Endothelial cell of umbilical vein (primary cell): ENCODE measurements at regions not wholly inside any gene's neighbourhood (a gene's known extent, or its start where the extent isn't known, plus 50 kb on each side); places are given as distances from the start of the nearest gene placed in this dataset.

Experiments
- BruUV-seq: library from RNA; stranded (reverse); fragments of 400-500 nt; replicated peaks from 2 replicates; lab custom pipeline; 2021; lab: Mats Ljungman, UMichigan
- CTCF ChIA-PET: fragments of 300-600, 350-600 bp; sonication (Branson Sonifier 250); formaldehyde crosslinking; loops from one replicate; lab custom pipeline; 2021; ENCODE audit warnings: antibody characterized with exemption, inconsistent platforms; lab: Charles Lee
- POLR2A ChIA-PET: fragments of 300-600, 350-600 bp; sonication (Branson Sonifier 250); formaldehyde crosslinking; loops from one replicate; lab custom pipeline; 2021; ENCODE audit warnings: antibody characterized with exemption, inconsistent platforms; lab: Charles Lee
- DNase-seq: peaks from one replicate; pipeline ENCODE4 v3.0.0-alpha.2; 2011; ENCODE audit warnings: low read depth, low spot score
- FAIRE-seq: peaks from 2 replicates; lab custom pipeline; 2011; peaks lifted over from hg19 to GRCh38; lab: Jason Lieb, UNC
- H2AFZ ChIP-seq: 2 replicates; pipeline ENCODE4 v1.6.0; 2012; ENCODE audit warnings: low read depth, low read length, control low read depth, inconsistent platforms
- H3K27ac ChIP-seq: 2 replicates; pipeline ENCODE4 v1.5.1; 2011; ENCODE audit warnings: low read depth, mild to moderate bottlenecking, control low read depth, low read length, moderate library complexity; ENCODE audit not compliant: insufficient read depth
- H3K27me3 ChIP-seq, 2 experiments: 2 replicates each; pipeline versions ENCODE4 v1.6.0 to v1.6.1; 2011; ENCODE audit warnings: low read length in 2 of 2, mixed read lengths in 1 of 2; ENCODE audit not compliant: control insufficient read depth in 2 of 2, insufficient read depth in 2 of 2
- H3K36me3 ChIP-seq, 2 experiments: 2 replicates in 1 of 2; 3 replicates in 1 of 2; pipeline ENCODE4 v1.5.1; 2011; ENCODE audit warnings: low read length in 2 of 2, mild to moderate bottlenecking in 1 of 2, moderate library complexity in 1 of 2; ENCODE audit not compliant: control insufficient read depth in 2 of 2, insufficient read depth in 2 of 2; ENCODE audit errors: extremely low read depth in 1 of 2
- H3K4me1 ChIP-seq: 3 replicates; pipeline ENCODE4 v1.5.1; 2011; ENCODE audit warnings: mild to moderate bottlenecking, low read length; ENCODE audit not compliant: control insufficient read depth, insufficient read depth; ENCODE audit errors: extremely low read depth
- H3K4me2 ChIP-seq: 2 replicates; pipeline ENCODE4 v1.6.1; 2011; ENCODE audit warnings: low read length, control low read depth, mixed read lengths; ENCODE audit not compliant: insufficient read depth
- H3K4me3 ChIP-seq, 3 experiments: fragments of 200-600 bp in 1 of 3; sonication (generic), shearing (Covaris generic) in 1 of 3; replicated peaks in 1 of 3; 2 replicates each; pipeline ENCODE4 v1.5.1; 2011 to 2016; ENCODE audit warnings: control low read depth in 3 of 3, low read length in 3 of 3, mild to moderate bottlenecking in 2 of 3, inconsistent platforms in 1 of 3, low read depth in 1 of 3, moderate library complexity in 1 of 3; ENCODE audit not compliant: insufficient read depth in 1 of 3
- H3K79me2 ChIP-seq: 2 replicates; pipeline ENCODE4 v1.6.0; 2012; ENCODE audit warnings: low read length, inconsistent platforms; ENCODE audit not compliant: control insufficient read depth, insufficient read depth
- H3K9ac ChIP-seq: replicated peaks from 2 replicates; pipeline ENCODE3; 2011; ENCODE audit warnings: low read length, control low read depth; ENCODE audit not compliant: insufficient read depth; ENCODE audit errors: extremely low read depth
- H3K9me1 ChIP-seq: replicated peaks from 3 replicates; pipeline ENCODE4 v1.6.0; 2011; ENCODE audit warnings: mild to moderate bottlenecking, low read length; ENCODE audit not compliant: control insufficient read depth, insufficient read depth; ENCODE audit errors: extremely low read depth
- H3K9me3 ChIP-seq: replicated peaks from 2 replicates; pipeline ENCODE4 v1.5.1; 2012; ENCODE audit warnings: low read length, inconsistent platforms; ENCODE audit not compliant: control insufficient read depth, insufficient read depth
- H4K20me1 ChIP-seq: replicated peaks from 2 replicates; pipeline ENCODE3; 2011; ENCODE audit warnings: mild to moderate bottlenecking, low read length; ENCODE audit not compliant: control insufficient read depth, insufficient read depth; ENCODE audit errors: extremely low read depth
- CTCF ChIP-seq, 2 donors: IDR thresholded peaks; 1 replicate in 1 of 2; 2 replicates in 1 of 2; pipeline ENCODE4 v1.5.1; 2011; ENCODE audit warnings: low read length in 2 of 2, mild to moderate bottlenecking in 2 of 2, moderate library complexity in 2 of 2, control low read depth in 1 of 2, inconsistent platforms in 1 of 2, low read depth in 1 of 2; ENCODE audit not compliant: insufficient read depth in 1 of 2; ENCODE audit errors: extremely low read depth in 1 of 2
- EZH2 ChIP-seq: IDR thresholded peaks from 2 replicates; pipeline ENCODE4 v1.6.1; 2012; ENCODE audit warnings: borderline replicate concordance, low read depth, mild to moderate bottlenecking, moderate library complexity, low read length, inconsistent platforms; ENCODE audit not compliant: severe bottlenecking
- FOS ChIP-seq: IDR thresholded peaks from 2 replicates; pipeline ENCODE4 v1.6.1; 2011; ENCODE audit warnings: mild to moderate bottlenecking, low read length, moderate library complexity, borderline replicate concordance; ENCODE audit not compliant: insufficient read depth
- GATA2 ChIP-seq: IDR thresholded peaks from 2 replicates; pipeline ENCODE4 v1.7.0; 2011; ENCODE audit warnings: low read depth, mild to moderate bottlenecking, moderate library complexity, mixed read lengths, low read length; ENCODE audit not compliant: insufficient read length, insufficient read depth
- JUN ChIP-seq: IDR thresholded peaks from 2 replicates; pipeline ENCODE4 v1.6.1; 2011; ENCODE audit warnings: borderline replicate concordance, low read depth; ENCODE audit not compliant: insufficient read length, insufficient read depth
- MYC ChIP-seq: IDR thresholded peaks from one replicate; pipeline ENCODE4 v1.6.1; 2011; ENCODE audit warnings: mild to moderate bottlenecking, low read depth, low read length
- POLR2AphosphoS5 ChIP-seq: IDR thresholded peaks from 2 replicates; pipeline ENCODE4 v1.6.1; 2012; ENCODE audit warnings: low read depth, mild to moderate bottlenecking, control low read depth, low read length, moderate library complexity; ENCODE audit not compliant: insufficient read depth
- dilution Hi-C: fragments of 300-500 bp; cut with MboI; formaldehyde crosslinking; loops from one replicate; pipeline ENCODE4 v1.15.0; 2019; ENCODE audit warnings: low sequenced_read_pairs; ENCODE audit not compliant: extremely low pct_ligation_motif_present
- intact Hi-C: fragments of 100-400 bp; cut with micrococcal nuclease; formaldehyde crosslinking; loops from one replicate; pipeline ENCODE4 v1.10.0; 2022

GRCh38 chr6:139679516-139680179, 305.2 kb upstream of the CITED2 start:
- no TSS peak for BruUV-seq
- Histone ChIP-seq H3K4me3 (no peak overlapping the region), H3K4me1 (no peaks in the 10 kb centered on the region), H3K79me2 (no peaks in the 10 kb centered on the region), H3K9me3 (no peaks in the 10 kb centered on the region), H3K9me1 (no peaks in the 10 kb centered on the region), H3K4me2 (no peak overlapping the region), H4K20me1 (no peaks in the 10 kb centered on the region), H3K27ac (no peak overlapping the region), H3K27me3 (no peaks in the 10 kb centered on the region), H3K36me3 (no peaks in the 10 kb centered on the region), H2AFZ (no peak overlapping the region), H3K9ac (no peak overlapping the region)
- dilution Hi-C loops (no loop called here), intact Hi-C loops (no loop called here)
- TF ChIP-seq GATA2: no peak
- no peak for TF ChIP-seq EZH2
- TF ChIP-seq MYC: no peak
- no peak for TF ChIP-seq FOS
- TF ChIP-seq JUN: no peak
- TF ChIP-seq CTCF (IDR thresholded peaks at IDR 0.05; ENCODE audit: extremely low read depth in 1 of 2, insufficient read depth in 1 of 2, low read depth in 1 of 2, low read length in 2 of 2): no peak
- no peak for TF ChIP-seq POLR2AphosphoS5
- CTCF ChIA-PET: no interaction called here
- FAIRE-seq: no peak
- DNase-seq: peak; percentile 35
- POLR2A ChIA-PET: no interaction called here
